Naive thymus-derived CD4-positive, alpha-beta T cell (primary cell): ENCODE measurements at regions not wholly inside any gene's neighbourhood (a gene's known extent, or its start where the extent isn't known, plus 50 kb on each side); places are given as distances from the start of the nearest gene placed in this dataset.

ENCODE experiments used
- ATAC-seq: fragments of 150-1000 bp; cut with Tn5 transposase; 2 replicates; pipeline ENCODE4 v1.10.0; 2021; ENCODE audit warnings: mild to moderate bottlenecking, moderate library complexity
- CTCF ChIA-PET: fragments of 350-600 bp; sonication (Branson Sonifier 250); formaldehyde crosslinking; loops from one replicate; lab custom pipeline; 2021; ENCODE audit warnings: antibody characterized with exemption; lab: Charles Lee
- POLR2A ChIA-PET: fragments of 350-600 bp; sonication (Branson Sonifier 250); formaldehyde crosslinking; loops from one replicate; lab custom pipeline; 2021; ENCODE audit warnings: antibody characterized with exemption, inconsistent platforms; lab: Charles Lee
- DNase-seq, 9 donors: peaks; one replicate each; pipeline versions ENCODE4 v3.0.0 to v3.0.0-alpha.2; 2020 to 2022; ENCODE audit warnings: mixed read lengths in 1 of 9
- H3K27ac ChIP-seq: one replicate; pipeline ENCODE4 v1.7.0; 2013; ENCODE audit warnings: mild to moderate bottlenecking, low read depth, low read length, moderate library complexity
- H3K27me3 ChIP-seq, 2 donors: one replicate each; pipeline ENCODE4 v1.7.0; 2013; ENCODE audit warnings: low read length in 2 of 2, mild to moderate bottlenecking in 2 of 2, moderate library complexity in 2 of 2; ENCODE audit not compliant: control insufficient read depth in 2 of 2, insufficient read depth in 2 of 2
- H3K36me3 ChIP-seq, 3 experiments: 1 replicate in 2 of 3; 2 replicates in 1 of 3; pipeline ENCODE4 v1.7.0; 2013; ENCODE audit warnings: low read length in 3 of 3, mild to moderate bottlenecking in 3 of 3, moderate library complexity in 1 of 3; ENCODE audit not compliant: insufficient read depth in 3 of 3, control insufficient read depth in 2 of 3
- H3K4me1 ChIP-seq, 2 donors: one replicate each; pipeline ENCODE4 v1.7.0; 2013; ENCODE audit warnings: low read length in 2 of 2, mild to moderate bottlenecking in 2 of 2, moderate library complexity in 1 of 2; ENCODE audit not compliant: control insufficient read depth in 2 of 2, insufficient read depth in 2 of 2
- H3K4me3 ChIP-seq: 2 replicates; pipeline ENCODE4 v1.7.0; 2013; ENCODE audit warnings: mild to moderate bottlenecking, low read length
- H3K9me3 ChIP-seq, 3 experiments: 1 replicate in 2 of 3; 2 replicates in 1 of 3; pipeline ENCODE4 v1.7.0; 2013; ENCODE audit warnings: low read length in 3 of 3; ENCODE audit not compliant: control insufficient read depth in 2 of 3
- H3K27ac Mint-ChIP-seq, 9 donors: one replicate each; pipeline ENCODE4 v1.8.0; 2020 to 2022; ENCODE audit warnings: mixed read lengths in 9 of 9, mild to moderate bottlenecking in 8 of 9, moderate library complexity in 5 of 9, inconsistent platforms in 2 of 9
- H3K27me3 Mint-ChIP-seq, 5 donors: one replicate each; pipeline ENCODE4 v1.8.0; 2021 to 2022; ENCODE audit warnings: mixed read lengths in 5 of 5, mild to moderate bottlenecking in 1 of 5
- H3K36me3 Mint-ChIP-seq, 5 donors: one replicate each; pipeline ENCODE4 v1.8.0; 2020 to 2022; ENCODE audit warnings: mixed read lengths in 5 of 5, mild to moderate bottlenecking in 3 of 5, inconsistent platforms in 1 of 5
- H3K4me1 Mint-ChIP-seq, 7 donors: one replicate each; pipeline ENCODE4 v1.8.0; 2020 to 2022; ENCODE audit warnings: mixed read lengths in 7 of 7, mild to moderate bottlenecking in 3 of 7, inconsistent platforms in 1 of 7
- H3K4me3 Mint-ChIP-seq, 10 donors: one replicate each; pipeline ENCODE4 v1.8.0; 2020 to 2022; ENCODE audit warnings: mild to moderate bottlenecking in 10 of 10, mixed read lengths in 10 of 10, moderate library complexity in 6 of 10, inconsistent platforms in 2 of 10
- H3K9me3 Mint-ChIP-seq, 11 donors: one replicate each; pipeline ENCODE4 v1.8.0; 2020 to 2022; ENCODE audit warnings: mixed read lengths in 11 of 11, mild to moderate bottlenecking in 4 of 11, inconsistent platforms in 1 of 11, moderate library complexity in 1 of 11
- intact Hi-C, 2 donors: fragments of 100-400 bp; cut with micrococcal nuclease; formaldehyde crosslinking; loops; one replicate each; pipeline ENCODE4 v1.15.1; 2023

DNA sequence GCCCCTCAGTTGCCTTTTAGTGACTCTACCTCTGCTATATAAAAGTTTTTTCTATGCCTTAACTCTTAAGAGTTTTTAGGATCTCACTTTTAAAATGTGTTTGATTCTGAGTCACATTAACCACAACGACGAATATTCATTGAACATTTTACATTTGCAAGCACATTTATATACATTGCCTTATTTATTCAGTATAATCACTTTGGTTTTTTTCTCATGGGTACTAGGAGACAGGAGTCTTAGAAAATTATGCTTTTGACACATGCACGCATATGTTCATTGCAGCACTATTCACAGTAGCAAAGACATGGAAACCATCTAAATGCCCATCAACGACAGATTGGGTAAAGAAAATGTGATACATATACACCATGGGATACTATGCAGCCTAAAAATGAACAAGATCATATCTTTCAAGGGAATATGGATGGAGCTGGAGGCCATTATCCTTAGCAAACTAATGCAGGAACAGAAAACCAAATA is 236.9 kb upstream of the SPAG17 start:
- H3K4me1 ChIP-seq, result no peaks in the 10 kb centered on the region
- H3K36me3 ChIP-seq, result no peaks in the 10 kb centered on the region
- no peak overlapping the region for H3K27ac ChIP-seq
- no peak overlapping the region for H3K4me3 Mint-ChIP-seq
- H3K9me3 Mint-ChIP-seq, result peaks cover 0 to 11% (median 2%) of the 10 kb centered on the region in 11 donors
- POLR2A ChIA-PET, result no interaction called here
- ATAC-seq, result no peak
- H3K27me3 ChIP-seq, result no peaks in the 10 kb centered on the region
- no peaks in the 10 kb centered on the region for H3K9me3 ChIP-seq
- CTCF ChIA-PET, result no interaction called here
- no peaks in the 10 kb centered on the region for H3K36me3 Mint-ChIP-seq
- intact Hi-C loops, result no loop called here
- DNase-seq, result no peak
- H3K27me3 Mint-ChIP-seq, result no peaks in the 10 kb centered on the region
- no peaks in the 10 kb centered on the region for H3K4me1 Mint-ChIP-seq
- no peak overlapping the region for H3K4me3 ChIP-seq
- no peak overlapping the region for H3K27ac Mint-ChIP-seq

DNA sequence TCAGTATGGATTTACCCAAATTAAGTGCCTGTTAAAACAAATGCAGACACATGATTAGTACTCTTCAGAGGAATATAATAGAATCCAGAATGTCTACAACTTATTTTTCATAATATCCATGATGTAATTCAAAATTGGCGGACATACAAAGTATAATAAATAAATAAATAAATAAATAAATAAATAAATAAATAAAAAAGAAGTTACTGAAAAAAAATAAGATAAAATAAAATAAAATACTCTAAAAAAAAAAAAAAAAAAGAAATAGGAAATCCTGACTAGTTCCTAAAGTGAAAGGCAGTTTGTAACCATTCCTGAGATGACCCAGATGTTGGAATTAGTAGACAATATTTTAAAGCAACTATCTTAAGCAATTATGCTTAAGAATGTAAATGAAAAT is 219.0 kb upstream of the SPAG17 start:
- H3K4me1 ChIP-seq, result no peaks in the 10 kb centered on the region
- H3K4me3 Mint-ChIP-seq, result no peak overlapping the region
- no peaks in the 10 kb centered on the region for H3K36me3 ChIP-seq
- H3K27ac ChIP-seq, result no peak overlapping the region
- H3K4me1 Mint-ChIP-seq, result no peaks in the 10 kb centered on the region
- H3K27me3 Mint-ChIP-seq, result no peaks in the 10 kb centered on the region
- DNase-seq (no peak), ATAC-seq (no peak)
- intact Hi-C loops, result no loop called here
- no peaks in the 10 kb centered on the region for H3K27me3 ChIP-seq
- ChIA-PET CTCF (no interaction called here), POLR2A (no interaction called here)
- H3K9me3 Mint-ChIP-seq, result peaks cover 4 to 34% (median 11%) of the 10 kb centered on the region in 11 donors
- no peaks in the 10 kb centered on the region for H3K9me3 ChIP-seq
- no peak overlapping the region for H3K27ac Mint-ChIP-seq
- no peak overlapping the region for H3K4me3 ChIP-seq
- H3K36me3 Mint-ChIP-seq, result peaks cover 0 to 3% (median 0%) of the 10 kb centered on the region in 5 donors

DNA sequence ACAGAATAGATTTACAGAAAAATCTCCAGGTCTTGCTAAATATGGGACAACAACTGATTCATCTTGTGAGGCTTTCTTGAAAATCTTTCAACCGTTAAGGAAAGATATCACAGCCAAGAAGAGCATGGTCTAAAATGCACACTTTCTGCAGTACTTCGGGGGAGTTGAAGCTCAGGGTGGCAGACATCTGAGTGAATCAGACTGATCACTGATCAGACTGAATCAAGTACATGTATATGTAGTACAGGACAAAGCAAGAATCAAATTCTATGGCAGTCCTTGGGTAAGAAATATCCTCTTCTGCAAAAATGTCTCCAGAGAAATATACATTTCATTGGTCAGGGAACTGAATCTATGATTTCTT is 212.4 kb upstream of the SPAG17 start:
- Mint-ChIP-seq H3K4me3 (no peak overlapping the region), H3K27me3 (no peaks in the 10 kb centered on the region), H3K4me1 (no peaks in the 10 kb centered on the region), H3K27ac (no peak overlapping the region), H3K9me3 (peaks cover 0 to 9% (median 3%) of the 10 kb centered on the region in 11 donors), H3K36me3 (no peaks in the 10 kb centered on the region)
- DNase-seq, result no peak
- Histone ChIP-seq H3K4me1 (no peaks in the 10 kb centered on the region), H3K4me3 (no peak overlapping the region), H3K36me3 (no peaks in the 10 kb centered on the region), H3K9me3 (no peaks in the 10 kb centered on the region), H3K27ac (no peak overlapping the region), H3K27me3 (no peaks in the 10 kb centered on the region)
- POLR2A ChIA-PET, result no interaction called here
- intact Hi-C loops, result no loop called here
- CTCF ChIA-PET, result no interaction called here
- no peak for ATAC-seq

DNA sequence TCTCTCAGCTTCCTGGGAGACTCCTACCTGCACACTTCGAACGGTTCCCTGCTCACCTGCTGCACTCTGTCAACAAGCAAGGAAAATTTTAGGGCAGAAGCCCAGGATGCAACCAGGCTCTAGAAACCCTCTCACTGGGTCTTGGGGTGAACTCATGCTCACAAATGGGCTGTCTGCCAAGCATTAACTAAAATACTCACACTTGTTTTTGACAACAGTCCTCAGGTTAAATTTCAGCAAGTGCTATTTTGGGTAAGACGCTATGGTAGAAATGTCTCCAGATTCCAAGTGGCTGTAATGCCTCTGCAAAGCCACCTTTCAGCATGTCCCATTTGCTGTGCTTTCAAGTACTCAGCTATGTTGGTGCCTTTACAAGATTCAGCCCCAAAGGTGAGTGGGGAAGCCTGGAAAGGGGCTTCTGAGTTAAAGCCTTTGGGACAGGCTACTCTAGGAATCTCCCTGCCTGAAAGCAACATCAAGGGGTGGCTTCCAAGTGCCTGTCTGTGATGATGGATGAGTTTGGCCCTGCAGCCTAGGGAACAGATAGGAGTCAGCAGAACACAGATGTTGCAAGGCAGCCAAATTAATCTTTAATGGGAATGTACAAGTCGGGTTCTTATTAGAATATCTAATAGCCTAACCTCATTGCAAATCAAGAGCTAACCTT is 211.9 kb upstream of the SPAG17 start:
- ChIA-PET POLR2A (no interaction called here), CTCF (no interaction called here)
- no peak overlapping the region for H3K27ac Mint-ChIP-seq
- peaks cover 0 to 9% (median 3%) of the 10 kb centered on the region in 11 donors for H3K9me3 Mint-ChIP-seq
- Histone ChIP-seq H3K36me3 (no peaks in the 10 kb centered on the region), H3K4me1 (no peaks in the 10 kb centered on the region), H3K27me3 (no peaks in the 10 kb centered on the region), H3K27ac (no peak overlapping the region), H3K9me3 (no peaks in the 10 kb centered on the region), H3K4me3 (no peak overlapping the region)
- H3K4me1 Mint-ChIP-seq, result no peaks in the 10 kb centered on the region
- no peak for ATAC-seq
- no peak for DNase-seq
- no peaks in the 10 kb centered on the region for H3K36me3 Mint-ChIP-seq
- H3K4me3 Mint-ChIP-seq, result no peak overlapping the region
- no peaks in the 10 kb centered on the region for H3K27me3 Mint-ChIP-seq
- intact Hi-C loops, result no loop called here

DNA sequence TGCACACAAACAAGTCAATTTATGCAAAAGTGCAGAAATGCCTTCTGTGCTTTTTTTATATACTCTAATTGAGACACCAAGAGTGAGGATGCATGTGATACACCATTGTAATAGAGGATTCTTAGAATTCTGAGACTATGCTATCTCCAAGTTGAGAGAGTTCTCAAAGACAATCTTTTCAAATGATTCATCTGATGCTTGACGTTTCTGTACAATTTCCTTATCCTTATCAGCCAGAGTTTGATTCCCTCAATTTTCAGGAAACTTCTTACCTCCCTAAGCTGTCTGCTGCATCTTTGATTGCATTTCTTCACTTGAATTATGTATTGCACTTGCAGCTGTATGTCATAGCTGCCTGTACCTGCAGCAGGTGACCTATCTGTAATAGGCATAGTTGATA is 211.3 kb upstream of the SPAG17 start:
- intact Hi-C loops, result no loop called here

DNA sequence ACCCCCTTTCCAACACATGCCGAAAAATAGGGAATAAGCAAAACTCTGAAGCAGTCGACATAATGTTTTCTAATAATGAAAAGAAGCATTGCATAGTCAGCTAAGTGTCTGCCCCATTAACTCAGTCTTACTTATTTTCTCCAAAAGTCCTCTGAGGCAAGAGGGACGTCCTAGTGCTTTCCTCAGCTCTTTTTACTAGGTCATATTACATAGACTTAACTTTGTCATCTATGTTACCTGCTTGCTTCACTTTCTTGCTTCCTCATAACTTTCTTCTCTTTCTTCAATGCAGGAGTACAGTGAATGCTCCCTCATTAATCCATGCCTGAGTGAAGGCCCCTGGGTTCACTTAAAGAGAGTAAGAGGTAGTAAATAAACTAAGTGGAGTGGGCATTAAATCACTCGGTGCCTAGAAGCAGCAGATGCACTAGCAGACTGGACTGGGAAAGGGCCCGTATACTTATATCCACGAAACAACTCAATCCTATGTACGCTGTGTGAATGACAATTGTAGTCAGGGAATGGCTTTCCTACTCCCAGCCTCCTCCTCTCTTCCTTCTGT is 210.5 kb upstream of the SPAG17 start:
- H3K4me1 Mint-ChIP-seq, result no peaks in the 10 kb centered on the region

More for the DNA sequence above, 211.3 kb upstream of the SPAG17 start:
- Histone ChIP-seq H3K27me3 (no peaks in the 10 kb centered on the region), H3K9me3 (no peaks in the 10 kb centered on the region), H3K4me1 (no peaks in the 10 kb centered on the region), H3K4me3 (no peak overlapping the region), H3K27ac (no peak overlapping the region), H3K36me3 (no peaks in the 10 kb centered on the region)
- CTCF ChIA-PET, result no interaction called here
- Mint-ChIP-seq H3K27ac (no peak overlapping the region), H3K9me3 (peaks cover 0 to 9% (median 3%) of the 10 kb centered on the region in 11 donors), H3K27me3 (no peaks in the 10 kb centered on the region), H3K36me3 (no peaks in the 10 kb centered on the region), H3K4me3 (no peak overlapping the region), H3K4me1 (no peaks in the 10 kb centered on the region)
- POLR2A ChIA-PET, result no interaction called here
- ATAC-seq, result no peak
- DNase-seq, result no peak

GRCh38 chr1:118390955-118391354 is 205.9 kb upstream of the SPAG17 start:
- POLR2A ChIA-PET, result no interaction called here
- Histone ChIP-seq H3K36me3 (no peaks in the 10 kb centered on the region), H3K27me3 (no peaks in the 10 kb centered on the region), H3K9me3 (no peaks in the 10 kb centered on the region), H3K27ac (no peak overlapping the region), H3K4me1 (no peaks in the 10 kb centered on the region), H3K4me3 (no peak overlapping the region)
- DNase-seq, result no peak
- CTCF ChIA-PET, result no interaction called here
- intact Hi-C loops, result no loop called here
- Mint-ChIP-seq H3K4me1 (no peaks in the 10 kb centered on the region), H3K9me3 (peaks cover 0 to 11% (median 3%) of the 10 kb centered on the region in 11 donors), H3K36me3 (no peaks in the 10 kb centered on the region), H3K27ac (no peak overlapping the region), H3K4me3 (no peak overlapping the region), H3K27me3 (no peaks in the 10 kb centered on the region)
- ATAC-seq, result no peak

More for the DNA sequence above, 210.5 kb upstream of the SPAG17 start:
- Mint-ChIP-seq H3K27ac (no peak overlapping the region), H3K4me3 (no peak overlapping the region), H3K36me3 (no peaks in the 10 kb centered on the region), H3K27me3 (no peaks in the 10 kb centered on the region), H3K9me3 (peaks cover 0 to 9% (median 3%) of the 10 kb centered on the region in 11 donors)
- H3K27ac ChIP-seq, result no peak overlapping the region
- H3K27me3 ChIP-seq, result no peaks in the 10 kb centered on the region
- no peaks in the 10 kb centered on the region for H3K4me1 ChIP-seq
- H3K9me3 ChIP-seq, result no peaks in the 10 kb centered on the region
- intact Hi-C loops, result no loop called here
- ChIA-PET CTCF (no interaction called here), POLR2A (no interaction called here)
- no peak overlapping the region for H3K4me3 ChIP-seq
- no peak for DNase-seq
- H3K36me3 ChIP-seq, result no peaks in the 10 kb centered on the region
- ATAC-seq, result no peak
